GM12878 (cell line): ENCODE measurements at regions not wholly inside any gene's neighbourhood (a gene's known extent, or its start where the extent isn't known, plus 50 kb on each side); places are given as distances from the start of the nearest gene placed in this dataset.

Experiments
- CREB1 ChIP-seq: IDR thresholded peaks from 2 replicates; pipeline ENCODE4 v1.6.1; 2012; ENCODE audit warnings: low read depth, mild to moderate bottlenecking, inconsistent platforms
- JUNB ChIP-seq: IDR thresholded peaks from 2 replicates; pipeline ENCODE4 v1.6.1; 2016; ENCODE audit warnings: antibody characterized with exemption, mild to moderate bottlenecking
- NFYB ChIP-seq: IDR thresholded peaks from 2 replicates; pipeline ENCODE4 v1.6.1; 2011; ENCODE audit warnings: low read depth, mild to moderate bottlenecking, low read length, improper control_type of control experiment, moderate library complexity; ENCODE audit not compliant: insufficient read depth
- RFX5 ChIP-seq: IDR thresholded peaks from 2 replicates; pipeline ENCODE4 v1.6.1; 2011; ENCODE audit warnings: low read depth, low read length, improper control_type of control experiment
- ZNF217 ChIP-seq: fragments of 450-650 bp; IDR thresholded peaks from 2 replicates; pipeline ENCODE4 v1.6.1; 2017; ENCODE audit warnings: antibody characterized with exemption, mild to moderate bottlenecking
- TF ChIP-seq, protein P1 (sequence below): fragments of 450-650 bp; IDR thresholded peaks from 2 replicates; pipeline ENCODE4 v1.6.1; 2017; ENCODE audit warnings: antibody characterized with exemption, mild to moderate bottlenecking, moderate library complexity
- TF ChIP-seq, protein P2 (sequence below): IDR thresholded peaks from 2 replicates; pipeline ENCODE4 v1.6.1; 2011; ENCODE audit warnings: borderline replicate concordance, low read depth, mild to moderate bottlenecking, moderate library complexity, low read length; ENCODE audit not compliant: insufficient read depth, poor library complexity, severe bottlenecking
- TF ChIP-seq, protein P3 (sequence below): fragments of 450-650 bp; formaldehyde crosslinking; IDR thresholded peaks from 2 replicates; pipeline ENCODE4 v1.4.0; 2022; ENCODE audit warnings: mild to moderate bottlenecking, moderate library complexity

DNA sequence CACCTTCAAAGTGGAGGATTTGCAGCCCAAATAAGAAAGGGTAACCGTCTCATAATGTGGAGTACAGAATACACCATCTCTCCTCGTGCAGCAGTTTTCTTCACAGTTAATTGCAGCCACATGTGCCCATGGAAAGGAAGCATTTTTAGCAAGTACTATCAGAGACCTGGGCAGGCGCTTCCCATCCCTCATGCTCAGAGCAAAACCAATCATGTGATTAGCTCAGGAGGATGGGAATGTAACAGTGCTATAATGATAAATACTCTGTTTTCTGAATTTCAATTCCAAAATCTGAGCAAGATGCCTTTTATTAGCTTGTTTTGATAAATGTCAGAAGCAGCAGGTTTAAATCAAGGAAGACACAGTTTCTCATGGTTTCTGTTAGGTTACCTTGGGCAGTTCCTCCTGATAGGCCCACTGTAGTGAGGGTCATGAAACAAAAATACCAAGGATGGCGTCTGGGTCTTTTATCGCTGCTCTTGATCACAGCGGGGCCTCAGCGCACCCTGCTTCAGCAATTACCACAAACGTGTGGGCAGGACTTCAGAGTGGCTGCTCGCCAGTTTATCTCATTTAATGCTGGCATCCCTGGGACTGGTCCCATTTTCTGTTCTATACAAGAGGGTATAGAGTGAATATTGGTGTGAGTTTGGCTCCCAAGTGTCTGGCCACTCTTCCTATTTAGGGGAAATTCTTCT lies 92.6 kb upstream of the VGLL4 start (continued):
- TF ChIP-seq, protein P1, sequence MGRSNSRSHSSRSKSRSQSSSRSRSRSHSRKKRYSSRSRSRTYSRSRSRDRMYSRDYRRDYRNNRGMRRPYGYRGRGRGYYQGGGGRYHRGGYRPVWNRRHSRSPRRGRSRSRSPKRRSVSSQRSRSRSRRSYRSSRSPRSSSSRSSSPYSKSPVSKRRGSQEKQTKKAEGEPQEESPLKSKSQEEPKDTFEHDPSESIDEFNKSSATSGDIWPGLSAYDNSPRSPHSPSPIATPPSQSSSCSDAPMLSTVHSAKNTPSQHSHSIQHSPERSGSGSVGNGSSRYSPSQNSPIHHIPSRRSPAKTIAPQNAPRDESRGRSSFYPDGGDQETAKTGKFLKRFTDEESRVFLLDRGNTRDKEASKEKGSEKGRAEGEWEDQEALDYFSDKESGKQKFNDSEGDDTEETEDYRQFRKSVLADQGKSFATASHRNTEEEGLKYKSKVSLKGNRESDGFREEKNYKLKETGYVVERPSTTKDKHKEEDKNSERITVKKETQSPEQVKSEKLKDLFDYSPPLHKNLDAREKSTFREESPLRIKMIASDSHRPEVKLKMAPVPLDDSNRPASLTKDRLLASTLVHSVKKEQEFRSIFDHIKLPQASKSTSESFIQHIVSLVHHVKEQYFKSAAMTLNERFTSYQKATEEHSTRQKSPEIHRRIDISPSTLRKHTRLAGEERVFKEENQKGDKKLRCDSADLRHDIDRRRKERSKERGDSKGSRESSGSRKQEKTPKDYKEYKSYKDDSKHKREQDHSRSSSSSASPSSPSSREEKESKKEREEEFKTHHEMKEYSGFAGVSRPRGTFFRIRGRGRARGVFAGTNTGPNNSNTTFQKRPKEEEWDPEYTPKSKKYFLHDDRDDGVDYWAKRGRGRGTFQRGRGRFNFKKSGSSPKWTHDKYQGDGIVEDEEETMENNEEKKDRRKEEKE = no peak
- TF ChIP-seq NFYB = no peak
- TF ChIP-seq JUNB = no peak
- no peak for TF ChIP-seq ZNF217
- no peak for TF ChIP-seq CREB1
- TF ChIP-seq, protein P2, sequence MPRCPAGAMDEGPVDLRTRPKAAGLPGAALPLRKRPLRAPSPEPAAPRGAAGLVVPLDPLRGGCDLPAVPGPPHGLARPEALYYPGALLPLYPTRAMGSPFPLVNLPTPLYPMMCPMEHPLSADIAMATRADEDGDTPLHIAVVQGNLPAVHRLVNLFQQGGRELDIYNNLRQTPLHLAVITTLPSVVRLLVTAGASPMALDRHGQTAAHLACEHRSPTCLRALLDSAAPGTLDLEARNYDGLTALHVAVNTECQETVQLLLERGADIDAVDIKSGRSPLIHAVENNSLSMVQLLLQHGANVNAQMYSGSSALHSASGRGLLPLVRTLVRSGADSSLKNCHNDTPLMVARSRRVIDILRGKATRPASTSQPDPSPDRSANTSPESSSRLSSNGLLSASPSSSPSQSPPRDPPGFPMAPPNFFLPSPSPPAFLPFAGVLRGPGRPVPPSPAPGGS = no peak
- TF ChIP-seq, protein P3, sequence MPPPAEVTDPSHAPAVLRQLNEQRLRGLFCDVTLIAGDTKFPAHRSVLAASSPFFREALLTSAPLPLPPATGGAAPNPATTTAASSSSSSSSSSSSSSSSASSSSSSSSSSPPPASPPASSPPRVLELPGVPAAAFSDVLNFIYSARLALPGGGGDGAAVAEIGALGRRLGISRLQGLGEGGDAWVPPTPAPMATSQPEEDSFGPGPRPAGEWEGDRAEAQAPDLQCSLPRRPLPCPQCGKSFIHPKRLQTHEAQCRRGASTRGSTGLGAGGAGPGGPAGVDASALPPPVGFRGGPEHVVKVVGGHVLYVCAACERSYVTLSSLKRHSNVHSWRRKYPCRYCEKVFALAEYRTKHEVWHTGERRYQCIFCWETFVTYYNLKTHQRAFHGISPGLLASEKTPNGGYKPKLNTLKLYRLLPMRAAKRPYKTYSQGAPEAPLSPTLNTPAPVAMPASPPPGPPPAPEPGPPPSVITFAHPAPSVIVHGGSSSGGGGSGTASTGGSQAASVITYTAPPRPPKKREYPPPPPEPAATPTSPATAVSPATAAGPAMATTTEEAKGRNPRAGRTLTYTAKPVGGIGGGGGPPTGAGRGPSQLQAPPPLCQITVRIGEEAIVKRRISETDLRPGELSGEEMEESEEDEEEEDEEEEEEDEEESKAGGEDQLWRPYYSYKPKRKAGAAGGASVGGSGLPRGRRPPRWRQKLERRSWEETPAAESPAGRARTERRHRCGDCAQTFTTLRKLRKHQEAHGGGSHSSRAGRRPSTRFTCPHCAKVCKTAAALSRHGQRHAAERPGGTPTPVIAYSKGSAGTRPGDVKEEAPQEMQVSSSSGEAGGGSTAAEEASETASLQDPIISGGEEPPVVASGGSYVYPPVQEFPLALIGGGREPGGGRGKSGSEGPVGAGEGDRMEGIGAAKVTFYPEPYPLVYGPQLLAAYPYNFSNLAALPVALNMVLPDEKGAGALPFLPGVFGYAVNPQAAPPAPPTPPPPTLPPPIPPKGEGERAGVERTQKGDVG = no peak
- TF ChIP-seq RFX5 = no peak
